NCI-H2107 treated with DMSO at 0.1 percent for 48 hours (cell line): ENCODE measurements at regions not wholly inside any gene's neighbourhood (a gene's known extent, or its start where the extent isn't known, plus 50 kb on each side); places are given as distances from the start of the nearest gene placed in this dataset.
"Not testable (repeated sequence)": the region's sequence is repeated elsewhere in the genome, so short reads cannot be mapped to it uniquely, and the experiment has no call there.

ENCODE experiments used
- DNase-seq: peaks from one replicate; lab custom pipeline; 2025; ENCODE audit not compliant: unreplicated experiment; lab: John Stamatoyannopoulos, UW

- no peak for DNase-seq
Measured at GRCh38 chr16:86224126-86224525, 286.2 kb upstream of the FOXF1 start.

GRCh38 chr16:86224629-86225028, 285.7 kb upstream of the FOXF1 start:
- no peak for DNase-seq

- DNase-seq = no peak
Measured at GRCh38 chr16:86225905-86226371, 284.4 kb upstream of the FOXF1 start.

GRCh38 chr16:86227041-86227440, 283.3 kb upstream of the FOXF1 start:
- DNase-seq = no peak

- no peak for DNase-seq
Measured at GRCh38 chr16:86227801-86228200, 282.5 kb upstream of the FOXF1 start.

- DNase-seq = no peak
Measured at GRCh38 chr16:86228713-86229112, 281.6 kb upstream of the FOXF1 start.

- no peak for DNase-seq
Measured at GRCh38 chr16:86229283-86229682, 281.0 kb upstream of the FOXF1 start.

- DNase-seq = no peak
Measured at GRCh38 chr16:86229866-86230656, 280.3 kb upstream of the FOXF1 start.

- no peak for DNase-seq
Measured at GRCh38 chr16:86231321-86231995, 278.9 kb upstream of the FOXF1 start.

GRCh38 chr16:86231996-86232350, 278.4 kb upstream of the FOXF1 start:
- DNase-seq = no peak

- DNase-seq = no peak
Measured at GRCh38 chr16:86232496-86232895, 277.8 kb upstream of the FOXF1 start.

GRCh38 chr16:86233506-86233905, 276.8 kb upstream of the FOXF1 start:
- DNase-seq = not testable (repeated sequence)

GRCh38 chr16:86239381-86239780, 270.9 kb upstream of the FOXF1 start:
- no peak for DNase-seq

GRCh38 chr16:86240716-86241363, 269.5 kb upstream of the FOXF1 start:
- DNase-seq = no peak

GRCh38 chr16:86241681-86242080, 268.6 kb upstream of the FOXF1 start:
- DNase-seq = no peak

- no peak for DNase-seq
Measured at GRCh38 chr16:86242244-86243122, 267.8 kb upstream of the FOXF1 start.

GRCh38 chr16:86243123-86243473, 267.2 kb upstream of the FOXF1 start:
- no peak for DNase-seq

GRCh38 chr16:86243571-86244154, 266.7 kb upstream of the FOXF1 start:
- no peak for DNase-seq

- no peak for DNase-seq
Measured at GRCh38 chr16:86244158-86244557, 266.2 kb upstream of the FOXF1 start.

GRCh38 chr16:86244936-86245335, 265.4 kb upstream of the FOXF1 start:
- no peak for DNase-seq

- DNase-seq = no peak
Measured at GRCh38 chr16:86245351-86245750, 265.0 kb upstream of the FOXF1 start.
